NCI-H226 (cell line): ENCODE measurements at regions not wholly inside any gene's neighbourhood (a gene's known extent, or its start where the extent isn't known, plus 50 kb on each side); places are given as distances from the start of the nearest gene placed in this dataset.
"Not testable (repeated sequence)": the region's sequence is repeated elsewhere in the genome, so short reads cannot be mapped to it uniquely, and the experiment has no call there.

ENCODE experiments used
- DNase-seq: peaks from one replicate; pipeline ENCODE4 v3.0.0-alpha.2; 2015

DNA sequence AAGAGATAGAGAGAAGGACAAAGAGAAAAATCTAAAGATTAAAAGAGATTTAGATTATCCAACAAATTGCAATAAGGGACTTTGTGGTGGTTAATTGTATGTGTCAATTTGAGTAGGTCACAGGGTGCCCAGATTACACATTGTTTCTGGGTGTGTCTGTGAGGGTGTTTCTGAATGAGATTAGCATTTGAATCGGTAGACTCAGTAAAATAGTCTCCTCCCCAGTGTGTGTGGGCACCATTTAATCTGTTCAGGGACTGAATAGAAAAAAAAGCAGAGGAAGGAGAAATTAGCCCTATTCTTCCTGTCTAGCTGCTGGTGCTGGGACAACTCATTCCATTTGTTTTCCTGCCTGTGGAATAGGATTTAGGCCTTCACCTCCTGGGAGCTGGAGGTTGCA lies 339.8 kb upstream of the EPHA4 start:
- no peak for DNase-seq

DNA sequence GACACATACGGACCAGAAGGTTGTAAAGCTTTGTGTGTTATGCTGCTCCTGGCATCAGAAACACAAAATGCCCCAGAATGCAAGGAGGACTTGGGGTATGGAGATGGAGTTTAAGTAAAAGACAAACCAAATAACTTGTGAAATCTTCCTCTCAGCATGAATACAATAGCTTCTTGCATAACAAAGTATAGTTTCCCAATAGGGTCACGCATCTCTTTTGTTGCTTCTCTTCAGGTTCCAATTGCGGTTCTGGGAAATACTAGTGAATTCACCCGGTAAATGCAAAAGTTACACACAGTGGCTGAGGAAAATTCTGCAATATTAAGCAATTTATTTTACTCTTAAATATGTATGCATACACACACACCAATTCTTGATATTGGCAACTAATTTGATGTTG lies 339.2 kb upstream of the EPHA4 start:
- DNase-seq, result no peak

DNA sequence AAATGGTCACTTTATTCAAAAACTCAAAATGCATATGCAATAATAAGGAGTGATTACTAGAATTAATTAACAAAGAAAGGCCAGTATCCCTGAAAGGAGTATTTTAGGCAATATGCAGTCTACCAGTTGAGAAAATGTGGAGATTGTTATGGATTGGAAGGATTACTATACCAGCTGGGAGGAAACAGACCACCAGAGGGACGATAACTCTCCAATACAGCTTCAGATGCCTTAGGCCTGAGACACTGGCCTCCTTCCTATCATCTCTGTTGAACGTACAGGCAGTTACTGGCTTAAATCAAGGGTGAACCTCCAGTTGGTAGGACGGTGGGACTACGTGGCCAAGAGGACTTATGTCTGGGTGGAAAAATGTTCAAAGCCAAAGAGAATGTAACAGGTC lies 336.4 kb upstream of the EPHA4 start:
- no peak for DNase-seq

DNA sequence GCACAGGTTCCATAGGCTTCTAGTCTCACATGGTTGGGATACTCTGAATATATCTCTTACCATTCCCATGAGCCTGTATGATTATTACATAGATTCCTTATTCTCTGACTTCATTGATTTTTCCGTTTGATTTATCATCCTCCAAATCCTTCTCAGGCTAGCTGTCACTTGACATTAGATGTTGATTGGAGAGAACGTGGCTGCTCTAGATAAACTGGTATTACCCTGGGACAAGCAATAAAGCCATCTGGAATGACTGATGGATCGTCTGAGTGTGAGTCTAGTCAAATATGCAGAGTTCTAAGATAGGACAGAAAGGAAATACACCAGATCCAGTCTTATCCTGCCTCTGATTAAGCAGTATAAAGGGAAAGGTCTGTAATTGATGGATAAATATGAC lies 325.6 kb upstream of the EPHA4 start:
- no peak for DNase-seq

DNA sequence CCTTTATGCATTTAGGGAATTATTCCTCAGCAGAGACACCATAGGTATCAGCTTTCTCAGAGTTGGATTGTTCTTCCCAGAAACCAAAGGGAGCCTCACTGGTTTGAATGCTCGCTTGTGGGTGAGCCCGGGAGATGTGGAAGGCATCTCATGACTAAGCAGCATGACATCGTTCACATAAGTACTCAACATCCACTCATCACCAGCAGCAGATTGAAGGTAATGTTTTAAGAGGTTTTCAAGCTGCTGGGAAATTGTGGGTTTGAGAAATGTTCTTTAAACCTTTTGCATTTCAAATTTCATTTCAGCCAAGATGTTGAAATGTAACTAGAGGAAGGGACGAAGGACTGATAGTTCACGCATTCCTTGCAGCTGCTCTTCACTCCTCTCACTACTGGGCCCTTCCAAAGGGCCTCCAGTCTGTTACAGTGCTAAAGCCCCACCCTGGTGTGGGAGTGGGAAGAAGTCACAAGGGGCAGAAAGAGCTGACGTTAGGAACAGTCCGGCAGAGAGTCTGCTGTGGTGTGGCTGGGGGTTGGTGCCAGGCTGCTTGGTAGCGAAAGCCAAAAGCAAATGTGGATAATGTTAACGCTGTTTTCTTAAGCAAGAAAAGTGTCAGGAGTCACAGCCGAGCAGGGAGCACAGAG lies 324.5 kb upstream of the EPHA4 start:
- DNase-seq, result peak; percentile 57

DNA sequence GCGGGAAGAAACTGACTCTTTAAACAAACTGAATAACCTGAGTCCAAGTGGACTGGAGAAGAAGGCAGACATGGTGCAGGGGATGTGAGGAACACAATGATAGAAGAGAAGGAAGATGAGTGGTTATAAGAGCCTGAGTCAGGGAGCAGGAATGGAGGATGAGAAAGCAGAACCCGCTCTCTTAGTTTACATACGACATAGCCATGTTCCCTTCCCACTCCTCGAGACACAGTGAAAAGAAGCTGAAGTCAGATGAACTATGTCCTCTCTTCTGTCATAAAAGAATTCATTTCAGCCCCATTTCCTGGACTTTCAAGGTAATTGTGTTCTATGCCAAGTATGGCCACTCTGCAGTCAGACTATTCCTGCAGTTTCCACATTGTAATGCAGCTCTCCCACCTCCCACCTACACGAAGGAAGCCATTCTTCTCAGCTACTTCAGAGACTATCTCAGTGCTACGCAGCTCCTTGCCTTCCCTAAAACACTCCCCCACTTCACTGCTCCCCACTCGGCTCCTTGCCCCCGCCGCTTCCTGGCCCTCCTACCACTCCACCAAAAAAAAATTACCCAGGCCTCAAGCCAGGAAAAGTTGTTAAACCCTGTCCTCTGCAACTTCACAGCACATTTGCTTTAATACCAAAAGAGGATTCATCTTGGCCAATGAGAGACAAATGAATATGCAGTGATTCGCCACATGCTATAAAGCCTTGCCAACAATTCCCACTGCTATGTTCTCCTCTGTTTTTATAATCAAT lies 323.4 kb upstream of the EPHA4 start:
- no peak for DNase-seq

DNA sequence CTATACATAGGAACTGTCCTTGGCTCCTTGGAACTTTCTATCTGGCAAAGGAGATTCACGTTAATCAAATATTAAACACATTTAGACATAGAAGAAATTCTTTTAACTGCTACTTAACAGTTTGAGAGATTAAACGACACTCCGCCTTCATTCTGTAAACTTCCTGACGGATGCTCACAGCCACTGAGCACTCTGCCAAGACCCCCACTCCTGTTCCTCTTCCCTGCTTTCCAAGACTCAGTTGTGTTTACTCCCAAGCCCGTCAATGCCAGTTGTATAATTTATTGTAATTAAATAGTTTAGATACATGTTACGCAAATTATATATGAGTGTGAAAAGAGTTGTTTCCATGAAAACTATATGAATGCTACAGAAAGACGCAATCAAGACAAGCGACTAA lies 321.4 kb upstream of the EPHA4 start:
- DNase-seq, result no peak

DNA sequence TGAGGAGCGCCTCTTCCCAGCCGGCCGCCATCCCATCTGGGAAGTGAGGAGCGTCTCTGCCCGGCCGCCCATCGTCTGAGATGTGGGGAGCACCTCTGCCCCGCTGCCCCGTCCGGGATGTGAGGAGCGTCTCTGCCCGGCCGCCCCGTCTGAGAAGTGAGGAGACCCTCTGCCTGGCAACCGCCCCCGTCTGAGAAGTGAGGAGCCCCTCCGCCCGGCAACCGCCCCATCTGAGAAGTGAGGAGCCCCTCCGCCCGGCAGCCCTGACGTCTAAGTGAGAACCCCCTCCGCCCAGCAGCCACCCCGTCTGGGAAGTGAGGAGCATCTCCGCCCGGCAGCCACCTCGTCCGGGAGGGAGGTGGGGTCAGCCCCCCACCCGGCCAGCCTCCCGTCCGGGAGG lies 319.9 kb upstream of the EPHA4 start:
- DNase-seq, result not testable (repeated sequence)

DNA sequence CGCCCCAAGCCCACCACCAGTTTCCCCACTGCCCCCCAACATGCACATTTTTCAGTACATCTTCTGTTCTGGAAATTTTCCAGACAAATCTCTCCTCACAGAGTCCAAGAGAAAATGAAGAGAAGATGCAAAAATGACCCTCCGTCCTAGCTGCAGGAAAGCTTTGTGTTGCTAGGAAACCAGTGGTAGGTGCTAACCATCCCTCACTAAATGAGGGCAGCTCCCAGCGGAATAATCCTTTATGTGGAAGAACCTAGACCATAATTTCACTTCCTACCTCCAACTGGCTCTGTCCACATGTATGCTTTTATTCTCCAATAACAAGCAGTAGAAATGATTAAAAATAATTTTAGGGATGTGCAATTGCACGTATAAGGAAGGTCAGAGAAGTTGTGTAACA lies 311.9 kb upstream of the EPHA4 start:
- no peak for DNase-seq

DNA sequence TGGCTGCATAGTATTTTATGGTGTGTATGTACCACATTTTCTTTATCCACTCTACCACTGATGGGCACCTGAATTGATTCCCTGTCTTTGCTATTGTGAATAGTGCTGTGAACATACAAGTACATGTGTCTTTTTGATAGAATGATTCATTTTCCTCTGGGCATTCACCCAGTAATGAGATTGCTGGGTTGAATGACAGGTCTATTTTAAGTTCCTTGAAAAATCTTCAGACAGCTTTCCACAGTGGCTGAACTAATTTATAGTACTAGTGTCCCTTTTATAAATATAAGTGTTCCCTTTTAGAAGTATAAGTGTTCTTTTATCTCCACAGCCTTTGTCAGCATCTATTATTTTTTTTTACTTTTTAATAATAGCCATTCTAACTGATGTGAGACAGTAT lies 303.9 kb upstream of the EPHA4 start:
- DNase-seq, result no peak

DNA sequence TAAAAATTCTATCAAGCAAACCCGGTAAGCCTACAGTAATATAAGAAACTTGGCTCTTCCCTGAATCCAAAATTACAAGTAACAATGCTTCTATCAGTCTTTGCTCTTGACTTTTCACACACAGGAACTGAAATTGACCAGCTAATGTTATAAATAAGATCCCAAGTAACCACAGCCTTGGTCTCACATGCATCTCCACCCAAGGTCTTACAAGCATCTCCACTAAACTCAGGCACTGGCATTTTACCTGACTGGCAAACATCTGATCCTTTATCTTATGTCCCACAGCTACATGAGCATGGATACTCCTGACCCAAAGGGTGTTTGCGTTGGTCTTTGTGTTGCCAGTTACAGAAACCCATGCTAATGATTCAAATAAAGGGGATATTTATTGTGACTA lies 302.3 kb upstream of the EPHA4 start:
- no peak for DNase-seq

DNA sequence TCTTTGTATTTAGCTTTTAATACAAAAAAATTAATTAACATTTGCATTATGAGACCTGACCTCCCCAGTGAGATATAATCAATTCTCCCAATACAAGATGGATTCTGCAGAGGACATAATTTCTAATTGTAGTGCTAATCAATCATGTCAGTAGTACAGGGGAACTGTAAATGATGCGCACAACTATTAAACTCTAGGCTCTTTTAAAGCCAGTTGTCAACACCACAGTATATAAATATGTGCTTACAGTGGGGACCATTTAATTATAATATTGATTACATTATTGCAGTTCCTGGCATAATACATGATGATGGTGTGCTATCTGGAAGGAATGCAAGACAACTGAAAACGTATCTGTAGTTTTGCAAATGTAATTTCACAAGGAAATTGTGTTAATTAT lies 285.6 kb upstream of the EPHA4 start:
- no peak for DNase-seq

DNA sequence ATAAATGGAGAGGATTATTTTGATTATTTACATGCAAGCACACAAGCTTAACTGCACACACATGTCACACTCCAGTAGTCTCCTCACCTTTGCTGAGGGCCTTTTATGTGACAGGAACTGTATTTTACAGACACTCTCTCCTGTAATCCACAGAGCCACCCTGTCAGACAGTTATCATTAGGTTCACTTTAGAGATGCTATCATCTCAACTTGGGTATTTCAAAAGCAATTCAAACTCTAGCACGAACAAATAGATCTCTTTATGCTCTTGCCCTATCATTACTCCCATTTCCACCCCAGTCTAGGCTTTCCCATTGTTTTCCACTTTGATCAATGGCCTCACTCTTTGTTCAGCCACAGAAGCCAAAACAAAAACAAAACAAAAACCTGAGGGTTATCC lies 281.2 kb upstream of the EPHA4 start:
- no peak for DNase-seq

DNA sequence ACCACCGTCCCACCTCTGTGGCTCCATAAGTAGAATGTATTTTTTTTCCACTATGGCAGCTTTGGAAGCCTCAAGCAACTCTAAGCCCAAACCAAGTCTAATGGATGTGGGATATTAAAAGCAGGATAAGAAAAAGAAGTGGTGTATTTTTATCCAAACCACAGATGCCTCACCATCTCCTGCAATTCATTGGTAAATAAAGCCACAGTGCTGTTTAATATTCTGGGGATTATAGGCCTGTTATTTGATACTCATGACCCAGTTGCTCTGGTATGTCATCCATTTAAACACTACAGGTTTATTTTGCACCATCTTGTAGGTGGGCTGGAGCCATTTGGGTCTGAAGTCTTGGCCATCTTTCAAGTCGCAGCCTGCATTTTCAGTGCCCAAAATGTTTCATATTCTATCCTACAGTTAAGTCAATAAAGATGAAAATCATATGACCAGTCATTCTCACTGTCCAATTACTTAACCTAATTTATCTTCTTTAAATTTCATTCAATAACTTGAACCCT lies 279.5 kb upstream of the EPHA4 start:
- DNase-seq, result no peak

DNA sequence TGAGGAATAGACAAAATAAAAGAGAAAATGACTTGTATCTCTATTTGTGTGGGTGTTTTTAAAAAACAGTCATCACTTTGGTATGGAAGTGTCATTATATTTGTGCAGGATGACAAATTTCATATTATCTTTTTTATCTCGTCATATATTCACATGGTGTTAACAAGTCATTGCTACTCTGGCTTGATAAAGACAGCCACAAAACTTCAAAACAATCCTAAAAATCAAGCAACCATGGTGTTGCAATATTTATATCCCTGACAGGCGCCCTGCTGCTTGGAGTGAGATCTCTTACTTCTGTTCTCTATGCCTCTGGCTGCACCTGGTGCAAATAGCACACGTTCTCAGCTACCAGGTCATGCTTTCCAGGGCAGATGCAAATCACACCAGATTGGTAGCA lies 278.0 kb upstream of the EPHA4 start:
- peak; percentile 9 for DNase-seq

DNA sequence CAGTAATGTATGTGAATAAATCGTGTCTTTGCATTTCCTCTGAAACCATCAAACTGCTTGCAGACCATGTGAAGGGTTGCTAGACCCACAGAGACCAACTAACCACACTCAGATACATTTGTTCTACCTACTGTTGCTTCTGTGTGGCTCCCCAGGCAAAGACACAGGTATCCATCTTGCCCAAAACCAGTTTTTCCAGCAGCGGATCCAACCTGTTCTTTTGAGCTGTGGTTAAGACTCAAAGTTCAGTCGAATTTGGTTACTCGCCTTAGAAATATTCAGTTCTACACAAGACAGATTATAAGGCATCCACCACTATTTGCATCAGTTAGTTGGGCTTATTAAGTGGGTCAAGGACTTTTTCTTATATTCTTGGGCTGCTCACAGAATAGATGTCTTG lies 276.2 kb upstream of the EPHA4 start:
- DNase-seq, result no peak

DNA sequence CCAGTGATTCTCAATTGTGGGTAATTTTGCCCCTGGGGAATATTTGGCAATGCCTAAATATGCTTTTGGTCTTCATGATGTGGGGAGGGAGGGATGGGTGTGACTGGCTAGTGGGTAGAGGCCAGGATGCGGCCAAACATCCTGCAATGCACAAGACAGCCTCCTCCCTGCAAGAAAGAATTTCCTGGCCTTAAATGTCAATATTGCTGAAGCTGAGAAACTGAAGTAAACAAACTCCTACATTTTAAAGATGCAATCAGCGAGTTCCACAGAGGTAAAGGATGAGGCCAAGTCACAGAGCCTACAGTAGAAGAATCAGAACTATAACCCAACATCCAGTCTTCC lies 272.9 kb upstream of the EPHA4 start:
- DNase-seq, result peak; percentile 28

DNA sequence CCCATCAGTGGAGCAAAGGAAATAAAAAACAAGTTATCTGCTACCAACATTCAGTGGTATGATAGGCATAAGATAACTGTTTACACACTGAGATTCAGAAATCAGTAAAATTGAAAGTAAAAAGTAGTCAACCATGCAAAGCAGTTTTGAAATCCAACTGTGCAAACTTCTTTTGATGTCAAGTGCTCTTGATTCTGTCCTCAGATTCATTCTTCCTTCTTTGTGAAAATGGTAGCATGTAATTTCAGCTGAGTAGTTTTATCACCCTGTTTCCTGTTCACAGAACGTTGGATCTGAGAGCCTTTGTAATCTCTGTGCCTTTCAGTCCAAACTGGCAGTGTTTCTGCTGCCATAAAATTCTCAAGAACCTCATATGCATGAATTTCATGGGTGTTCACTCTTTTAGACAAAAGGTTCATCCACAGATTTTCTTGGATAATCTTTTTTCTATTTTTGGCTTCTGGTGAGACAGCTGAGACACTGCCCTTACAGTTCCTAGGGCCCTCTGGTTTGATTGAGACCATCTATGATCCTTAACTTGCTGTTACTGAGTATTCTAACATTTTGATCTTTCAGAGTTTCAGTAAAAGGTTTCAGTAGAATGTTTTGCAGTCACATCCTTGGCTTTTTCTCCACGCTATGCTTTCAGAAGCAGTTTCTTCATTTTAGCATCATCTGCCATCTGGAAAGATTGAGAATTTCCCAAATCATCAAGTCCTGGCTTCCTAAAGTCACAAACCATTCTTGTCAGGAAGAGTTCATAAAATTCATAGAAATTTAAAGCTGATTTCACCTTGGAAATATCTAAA lies 272.3 kb upstream of the EPHA4 start:
- DNase-seq, result no peak

DNA sequence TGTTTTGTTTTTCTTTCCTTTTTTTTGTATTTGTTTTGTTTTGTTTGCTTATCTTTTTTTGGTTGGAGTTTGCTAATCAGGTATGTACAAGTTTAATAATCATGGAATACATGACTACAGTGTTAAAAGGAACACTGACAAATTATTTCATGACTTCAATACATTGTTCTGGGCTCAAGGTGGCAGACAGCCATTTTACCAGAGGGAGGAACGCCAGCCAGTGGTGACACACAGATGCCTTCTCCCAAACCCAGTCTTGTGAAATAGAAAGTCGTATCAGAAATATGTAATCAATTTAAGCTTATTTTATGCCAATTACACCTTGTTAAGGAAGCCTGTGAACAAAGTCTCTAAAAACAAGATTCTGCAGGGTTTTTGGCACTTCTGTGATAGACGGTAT lies 264.0 kb upstream of the EPHA4 start:
- DNase-seq, result no peak

DNA sequence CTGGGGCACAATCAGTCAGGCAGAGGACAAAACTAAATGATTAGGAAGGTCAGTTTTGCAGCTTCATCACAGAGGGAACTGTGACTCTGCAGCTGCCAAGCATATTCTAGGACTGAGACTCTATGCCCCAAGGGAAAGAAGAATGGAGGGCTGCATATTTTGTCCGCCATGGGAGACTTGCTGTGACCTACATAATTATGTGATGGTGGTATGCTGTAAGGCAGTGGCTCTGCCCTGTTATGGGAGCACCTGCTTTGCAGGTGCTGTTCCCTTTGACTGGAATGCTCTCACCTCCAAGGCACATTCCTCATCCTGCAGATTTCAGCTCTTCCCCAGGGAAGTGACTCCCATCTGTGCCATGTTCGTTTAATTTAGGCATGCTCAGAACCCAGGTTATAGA lies 261.9 kb upstream of the EPHA4 start:
- DNase-seq, result no peak

DNA sequence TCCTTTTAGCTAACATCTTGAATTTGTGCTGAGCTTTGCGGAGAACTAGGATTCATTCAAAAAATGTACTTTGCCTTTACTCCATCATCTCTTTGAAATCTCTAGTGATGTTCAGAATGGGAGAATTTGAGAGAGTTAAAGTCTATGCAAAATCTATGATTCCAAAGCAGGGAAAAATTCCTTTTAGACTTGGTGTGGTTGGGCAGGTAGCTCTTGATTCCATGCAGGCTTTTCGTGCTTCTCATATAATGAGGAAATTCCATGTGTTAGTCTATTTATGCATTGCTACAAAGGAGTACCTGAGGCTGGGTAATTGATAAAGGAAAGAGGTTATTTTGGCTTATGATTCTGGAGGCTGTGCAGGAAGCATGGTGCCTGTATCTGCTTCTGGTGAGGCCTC lies 258.9 kb upstream of the EPHA4 start:
- no peak for DNase-seq

DNA sequence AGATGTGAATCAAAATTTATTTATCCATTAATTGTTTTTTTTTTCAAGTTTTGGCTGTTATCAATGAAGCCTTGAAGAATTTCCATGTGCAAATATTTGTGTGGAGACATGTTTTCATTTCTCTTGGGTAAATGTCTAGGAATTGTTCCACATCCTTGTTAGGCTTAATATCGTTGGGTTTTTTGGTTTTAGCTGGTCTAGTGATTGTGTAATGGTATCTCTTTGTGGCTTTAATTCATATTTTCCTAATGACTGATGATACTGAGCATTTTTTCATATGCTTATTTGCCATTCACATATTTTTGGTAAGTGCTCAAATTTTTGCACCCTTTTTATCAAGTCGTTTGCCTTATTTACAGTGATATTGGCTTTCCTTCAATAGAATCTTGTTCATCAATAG lies 250.3 kb upstream of the EPHA4 start:
- DNase-seq, result no peak

DNA sequence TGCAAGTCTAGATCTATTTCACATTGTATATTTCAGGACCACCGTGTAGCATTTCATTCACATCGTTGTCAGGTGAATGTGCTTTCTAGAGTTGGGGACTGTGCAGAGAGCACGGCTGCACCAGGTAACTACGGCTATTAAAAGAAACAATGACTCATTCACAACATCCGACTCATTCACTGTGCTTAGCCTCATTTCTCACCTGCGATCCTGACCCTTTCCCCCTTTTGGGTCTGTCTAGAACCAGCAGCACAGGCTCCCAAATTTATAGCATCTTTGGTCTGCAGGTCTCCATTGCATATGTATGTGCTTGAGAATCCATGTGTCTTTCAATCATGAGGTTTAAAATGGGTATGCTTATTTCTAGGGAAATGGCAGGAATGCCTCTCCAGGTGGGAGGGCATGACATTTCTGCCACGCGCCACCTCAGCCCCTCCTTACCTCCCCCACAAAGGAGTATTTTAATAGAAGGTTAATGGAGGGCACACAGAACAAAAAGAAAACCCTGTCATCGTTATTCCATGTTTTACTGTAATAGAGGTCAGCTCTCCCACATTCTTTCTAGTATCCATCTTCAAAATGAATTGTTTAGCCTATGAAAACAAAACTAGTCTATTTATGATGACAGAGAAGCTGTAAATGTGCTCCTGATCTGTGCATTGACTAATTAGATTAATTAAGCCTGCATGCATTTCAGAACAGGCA lies 246.7 kb upstream of the EPHA4 start:
- no peak for DNase-seq
